ENCODE measurements at regions not wholly inside any gene's neighbourhood (a gene's known extent, or its start where the extent isn't known, plus 50 kb on each side); places are given as distances from the start of the nearest gene placed in this dataset.

DNA sequence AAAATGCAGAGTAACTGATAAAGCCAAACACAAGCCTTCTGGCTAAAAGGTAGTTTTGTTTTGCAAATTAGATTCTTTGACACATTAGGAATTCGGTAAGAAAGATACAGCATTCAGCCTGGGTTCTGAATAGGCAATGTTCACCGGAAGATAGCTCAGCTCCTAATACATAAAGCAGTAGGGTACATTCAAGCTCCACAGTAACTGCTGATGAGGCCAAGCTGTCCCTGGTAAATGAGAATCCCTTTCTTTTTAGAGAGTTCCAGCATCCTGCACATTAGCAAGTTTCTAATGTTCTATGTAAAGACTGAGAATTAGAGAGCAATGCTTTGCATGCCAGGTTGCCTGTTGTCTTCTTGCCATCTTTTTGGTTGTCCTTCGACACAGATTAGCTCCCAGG is 316.3 kb upstream of the SLC14A2 start:
- CTCF ChIA-PET = no interaction called here
- TF ChIP-seq FOSL1 (IDR thresholded peaks at IDR 0.05; ENCODE audit: low read depth) = no peak
- TF ChIP-seq EGR1 (IDR thresholded peaks at IDR 0.05; ENCODE audit: low read depth) = no peak
- no peak for TF ChIP-seq SP1 (IDR thresholded peaks at IDR 0.05; ENCODE audit: low read depth)
- TF ChIP-seq TCF7L2 (IDR thresholded peaks at IDR 0.05; ENCODE audit: borderline replicate concordance, extremely low read depth, insufficient read depth, insufficient read length) = no peak
- TF ChIP-seq, protein P1, sequence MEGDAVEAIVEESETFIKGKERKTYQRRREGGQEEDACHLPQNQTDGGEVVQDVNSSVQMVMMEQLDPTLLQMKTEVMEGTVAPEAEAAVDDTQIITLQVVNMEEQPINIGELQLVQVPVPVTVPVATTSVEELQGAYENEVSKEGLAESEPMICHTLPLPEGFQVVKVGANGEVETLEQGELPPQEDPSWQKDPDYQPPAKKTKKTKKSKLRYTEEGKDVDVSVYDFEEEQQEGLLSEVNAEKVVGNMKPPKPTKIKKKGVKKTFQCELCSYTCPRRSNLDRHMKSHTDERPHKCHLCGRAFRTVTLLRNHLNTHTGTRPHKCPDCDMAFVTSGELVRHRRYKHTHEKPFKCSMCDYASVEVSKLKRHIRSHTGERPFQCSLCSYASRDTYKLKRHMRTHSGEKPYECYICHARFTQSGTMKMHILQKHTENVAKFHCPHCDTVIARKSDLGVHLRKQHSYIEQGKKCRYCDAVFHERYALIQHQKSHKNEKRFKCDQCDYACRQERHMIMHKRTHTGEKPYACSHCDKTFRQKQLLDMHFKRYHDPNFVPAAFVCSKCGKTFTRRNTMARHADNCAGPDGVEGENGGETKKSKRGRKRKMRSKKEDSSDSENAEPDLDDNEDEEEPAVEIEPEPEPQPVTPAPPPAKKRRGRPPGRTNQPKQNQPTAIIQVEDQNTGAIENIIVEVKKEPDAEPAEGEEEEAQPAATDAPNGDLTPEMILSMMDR (IDR thresholded peaks at IDR 0.05 in 2 of 3, conservative IDR thresholded peaks at IDR 0.05 in 1 of 3; ENCODE audit: borderline replicate concordance in 1 of 3, insufficient read depth in 1 of 3, low read depth in 2 of 3, low read length in 2 of 3) = no peak
- no peak for TF ChIP-seq CBX3 (IDR thresholded peaks at IDR 0.05; ENCODE audit: low read depth)
- TF ChIP-seq, protein P2, sequence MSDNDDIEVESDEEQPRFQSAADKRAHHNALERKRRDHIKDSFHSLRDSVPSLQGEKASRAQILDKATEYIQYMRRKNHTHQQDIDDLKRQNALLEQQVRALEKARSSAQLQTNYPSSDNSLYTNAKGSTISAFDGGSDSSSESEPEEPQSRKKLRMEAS (IDR thresholded peaks at IDR 0.05) = no peak
- TF ChIP-seq, protein P3, sequence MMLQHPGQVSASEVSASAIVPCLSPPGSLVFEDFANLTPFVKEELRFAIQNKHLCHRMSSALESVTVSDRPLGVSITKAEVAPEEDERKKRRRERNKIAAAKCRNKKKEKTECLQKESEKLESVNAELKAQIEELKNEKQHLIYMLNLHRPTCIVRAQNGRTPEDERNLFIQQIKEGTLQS (IDR thresholded peaks at IDR 0.05) = no peak
- TF ChIP-seq ELF1 (IDR thresholded peaks at IDR 0.05; ENCODE audit: borderline replicate concordance, low read depth) = no peak
- H4K20me1 ChIP-seq (ENCODE audit: insufficient read depth) = no peaks in the 10 kb centered on the region
- no TSS peak for BruUV-seq (replicated peaks)
- H2AFZ ChIP-seq (ENCODE audit: low read depth, low read length, poor library complexity, severe bottlenecking) = no peak overlapping the region
- H3K4me3 ChIP-seq (replicated peaks in 1 of 2; ENCODE audit: low read depth in 1 of 2, low read length in 2 of 2) = no peak overlapping the region
- H3K4me1 ChIP-seq (ENCODE audit: control insufficient read depth in 1 of 2, insufficient read depth in 2 of 2, low read length in 2 of 2) = no peaks in the 10 kb centered on the region
- H3K36me3 ChIP-seq (ENCODE audit: control insufficient read depth in 1 of 2, insufficient read depth in 2 of 2, low read length in 2 of 2) = no peaks in the 10 kb centered on the region
- no peak overlapping the region for H3K27ac ChIP-seq (ENCODE audit: low read depth, low read length)
- H3K9me2 ChIP-seq (ENCODE audit: insufficient read depth) = no peaks in the 10 kb centered on the region
- intact Hi-C loops (cut with micrococcal nuclease) = no loop called here
- H3K79me2 ChIP-seq (ENCODE audit: insufficient read depth, low read length) = no peaks in the 10 kb centered on the region
- H3K4me2 ChIP-seq (ENCODE audit: low read length) = no peak overlapping the region
- ATAC-seq (no peak), DNase-seq (ENCODE audit: low read depth, low spot score) (no peak)
- no peaks in the 10 kb centered on the region for H3K27me3 ChIP-seq (ENCODE audit: insufficient read depth, low read length)
- no peak overlapping the region for H3K9ac ChIP-seq (ENCODE audit: low read length)
- no peaks in the 10 kb centered on the region for H3K9me3 ChIP-seq (ENCODE audit: control insufficient read depth in 1 of 2, insufficient read depth in 1 of 2, low read depth in 1 of 2, low read length in 2 of 2)
- POLR2A ChIA-PET = no interaction called here
- RAD21 ChIA-PET (ENCODE audit: low non-redundant PET in 1 of 2, low total read pairs in 2 of 2, uncharacterized antibody in 2 of 2, unreplicated experiment in 2 of 2) = no interaction called here

DNA sequence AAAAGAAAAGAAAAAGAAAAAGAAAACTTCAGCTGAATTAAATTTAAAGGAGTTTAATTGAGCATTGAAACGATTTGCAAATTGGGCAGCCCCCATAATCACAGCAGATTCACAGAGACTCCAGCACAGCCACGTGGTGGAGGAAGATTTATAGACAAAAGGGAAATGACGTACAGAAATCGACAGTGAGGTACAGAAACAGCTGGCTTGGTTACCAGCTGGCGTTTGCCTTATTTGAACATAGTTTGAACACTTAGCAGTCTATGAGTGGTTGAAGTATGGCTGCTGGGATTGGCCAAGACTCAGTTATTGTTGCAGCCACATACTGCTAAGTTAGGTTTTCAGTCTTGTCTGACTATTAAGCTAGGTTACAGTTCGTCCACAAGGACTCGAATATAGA is 312.2 kb upstream of the SLC14A2 start:
- no peak for DNase-seq (ENCODE audit: low read depth, low spot score)
- Histone ChIP-seq H3K4me2 (ENCODE audit: low read length) (no peak overlapping the region), H3K4me3 (replicated peaks in 1 of 2; ENCODE audit: low read depth in 1 of 2, low read length in 2 of 2) (no peak overlapping the region), H3K9me2 (ENCODE audit: insufficient read depth) (no peaks in the 10 kb centered on the region), H3K4me1 (ENCODE audit: control insufficient read depth in 1 of 2, insufficient read depth in 2 of 2, low read length in 2 of 2) (no peaks in the 10 kb centered on the region), H3K36me3 (ENCODE audit: control insufficient read depth in 1 of 2, insufficient read depth in 2 of 2, low read length in 2 of 2) (no peaks in the 10 kb centered on the region), H3K27ac (ENCODE audit: low read depth, low read length) (no peak overlapping the region), H3K9ac (ENCODE audit: low read length) (no peak overlapping the region), H3K9me3 (ENCODE audit: control insufficient read depth in 1 of 2, insufficient read depth in 1 of 2, low read depth in 1 of 2, low read length in 2 of 2) (no peaks in the 10 kb centered on the region), H3K27me3 (ENCODE audit: insufficient read depth, low read length) (no peaks in the 10 kb centered on the region), H3K79me2 (ENCODE audit: insufficient read depth, low read length) (no peaks in the 10 kb centered on the region), H4K20me1 (ENCODE audit: insufficient read depth) (no peaks in the 10 kb centered on the region), H2AFZ (ENCODE audit: low read depth, low read length, poor library complexity, severe bottlenecking) (no peak overlapping the region)
- TF ChIP-seq SIN3A (IDR thresholded peaks at IDR 0.05; ENCODE audit: low read depth) (no peak), CBX3 (IDR thresholded peaks at IDR 0.05; ENCODE audit: low read depth) (no peak), EZH2 (IDR thresholded peaks at IDR 0.05) (no peak), ZFX (IDR thresholded peaks at IDR 0.05) (no peak), EGR1 (IDR thresholded peaks at IDR 0.05; ENCODE audit: low read depth) (no peak), JUND (IDR thresholded peaks at IDR 0.05) (no peak), EZH2phosphoT487 (IDR thresholded peaks at IDR 0.05; ENCODE audit: borderline replicate concordance) (no peak), RAD21 (IDR thresholded peaks at IDR 0.05; ENCODE audit: low read depth) (no peak)
- TF ChIP-seq, protein P4, sequence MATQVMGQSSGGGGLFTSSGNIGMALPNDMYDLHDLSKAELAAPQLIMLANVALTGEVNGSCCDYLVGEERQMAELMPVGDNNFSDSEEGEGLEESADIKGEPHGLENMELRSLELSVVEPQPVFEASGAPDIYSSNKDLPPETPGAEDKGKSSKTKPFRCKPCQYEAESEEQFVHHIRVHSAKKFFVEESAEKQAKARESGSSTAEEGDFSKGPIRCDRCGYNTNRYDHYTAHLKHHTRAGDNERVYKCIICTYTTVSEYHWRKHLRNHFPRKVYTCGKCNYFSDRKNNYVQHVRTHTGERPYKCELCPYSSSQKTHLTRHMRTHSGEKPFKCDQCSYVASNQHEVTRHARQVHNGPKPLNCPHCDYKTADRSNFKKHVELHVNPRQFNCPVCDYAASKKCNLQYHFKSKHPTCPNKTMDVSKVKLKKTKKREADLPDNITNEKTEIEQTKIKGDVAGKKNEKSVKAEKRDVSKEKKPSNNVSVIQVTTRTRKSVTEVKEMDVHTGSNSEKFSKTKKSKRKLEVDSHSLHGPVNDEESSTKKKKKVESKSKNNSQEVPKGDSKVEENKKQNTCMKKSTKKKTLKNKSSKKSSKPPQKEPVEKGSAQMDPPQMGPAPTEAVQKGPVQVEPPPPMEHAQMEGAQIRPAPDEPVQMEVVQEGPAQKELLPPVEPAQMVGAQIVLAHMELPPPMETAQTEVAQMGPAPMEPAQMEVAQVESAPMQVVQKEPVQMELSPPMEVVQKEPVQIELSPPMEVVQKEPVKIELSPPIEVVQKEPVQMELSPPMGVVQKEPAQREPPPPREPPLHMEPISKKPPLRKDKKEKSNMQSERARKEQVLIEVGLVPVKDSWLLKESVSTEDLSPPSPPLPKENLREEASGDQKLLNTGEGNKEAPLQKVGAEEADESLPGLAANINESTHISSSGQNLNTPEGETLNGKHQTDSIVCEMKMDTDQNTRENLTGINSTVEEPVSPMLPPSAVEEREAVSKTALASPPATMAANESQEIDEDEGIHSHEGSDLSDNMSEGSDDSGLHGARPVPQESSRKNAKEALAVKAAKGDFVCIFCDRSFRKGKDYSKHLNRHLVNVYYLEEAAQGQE (IDR thresholded peaks at IDR 0.05; ENCODE audit: low read depth) = no peak
- POLR2A ChIA-PET = no interaction called here
- no peak for ATAC-seq
- RAD21 ChIA-PET (ENCODE audit: low non-redundant PET in 1 of 2, low total read pairs in 2 of 2, uncharacterized antibody in 2 of 2, unreplicated experiment in 2 of 2) = no interaction called here
- intact Hi-C loops (cut with micrococcal nuclease) = no loop called here
- CTCF ChIA-PET = no interaction called here
- no TSS peak for BruUV-seq (replicated peaks)
